GM19328 (cell line): ENCODE measurements at regions not wholly inside any gene's neighbourhood (a gene's known extent, or its start where the extent isn't known, plus 50 kb on each side); places are given as distances from the start of the nearest gene placed in this dataset.
"Not testable (repeated sequence)": the region's sequence is repeated elsewhere in the genome, so short reads cannot be mapped to it uniquely, and the experiment has no call there.

ENCODE experiments used
- ATAC-seq: cut with Tn5 transposase; IDR thresholded peaks from one replicate; pipeline ENCODE4 v1.9.1; 2021; ENCODE audit warnings: mild to moderate bottlenecking, moderate library complexity; ENCODE audit not compliant: unreplicated experiment

DNA sequence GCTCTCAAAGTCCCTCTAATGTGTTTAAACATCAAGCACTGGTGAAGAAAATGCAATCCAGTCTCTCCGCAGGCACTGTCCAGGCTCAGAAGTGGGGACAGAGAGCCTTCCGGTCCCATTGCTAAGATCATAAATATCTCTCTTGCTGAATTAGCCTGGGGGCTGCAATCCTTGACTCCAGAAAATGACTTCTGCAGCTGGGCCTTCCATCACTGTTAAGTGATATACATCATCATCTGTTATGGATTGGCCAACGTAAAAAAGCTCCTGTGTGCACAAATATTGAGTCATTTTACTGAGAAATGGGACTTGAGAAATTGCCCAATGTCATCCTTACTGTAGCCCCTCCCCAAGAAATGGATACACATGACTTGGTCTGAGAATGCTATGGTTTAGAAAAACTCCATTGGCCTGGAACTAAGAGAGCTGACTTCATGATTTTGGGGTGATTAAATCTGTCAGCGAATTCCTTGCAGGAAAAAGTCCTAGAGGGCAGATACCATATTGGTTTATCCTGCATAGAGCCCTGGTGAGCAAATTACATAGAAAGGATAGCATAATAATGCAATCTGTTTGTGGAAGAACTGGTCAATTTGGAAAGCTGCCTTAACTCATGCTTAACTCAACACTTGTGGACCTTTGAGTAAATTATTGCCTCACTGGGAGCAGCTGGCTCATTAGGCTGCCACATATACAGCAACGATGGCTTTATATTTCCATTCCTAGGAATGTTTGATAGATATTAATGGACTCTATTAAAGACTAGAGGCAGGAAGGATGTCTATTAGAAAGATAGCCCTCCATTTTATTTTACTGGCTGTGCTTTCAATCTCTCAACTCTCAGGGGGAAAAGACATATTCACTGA lies 346.1 kb downstream of the GBA3 start:
- ATAC-seq, result no peak

DNA sequence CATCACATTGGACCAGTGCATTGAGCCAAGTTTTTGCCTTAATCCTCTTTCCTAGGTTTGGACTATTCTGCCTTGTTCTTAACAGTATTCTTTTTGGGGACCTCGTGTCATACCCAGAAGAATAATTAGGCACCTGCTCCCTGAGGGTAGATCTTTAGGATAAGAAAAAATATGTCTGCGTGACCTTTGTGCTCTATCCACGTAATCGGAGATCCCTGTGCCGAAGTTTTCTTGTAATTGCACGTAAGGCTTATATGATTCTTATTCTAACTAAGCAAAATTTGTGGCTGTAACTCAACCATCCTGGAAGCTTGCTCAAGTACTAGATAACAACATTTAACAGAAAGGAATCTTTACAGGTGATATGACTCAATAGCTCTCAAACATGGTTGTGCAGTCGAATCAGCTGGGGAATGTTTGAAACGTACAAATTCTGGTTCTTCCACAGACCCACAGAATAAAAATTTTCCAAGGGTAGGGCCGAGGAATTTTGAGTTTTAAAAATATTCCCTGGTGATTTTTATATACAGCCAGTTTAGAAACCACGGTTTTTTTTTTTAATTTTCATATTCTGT lies 344.3 kb downstream of the GBA3 start:
- no peak for ATAC-seq

DNA sequence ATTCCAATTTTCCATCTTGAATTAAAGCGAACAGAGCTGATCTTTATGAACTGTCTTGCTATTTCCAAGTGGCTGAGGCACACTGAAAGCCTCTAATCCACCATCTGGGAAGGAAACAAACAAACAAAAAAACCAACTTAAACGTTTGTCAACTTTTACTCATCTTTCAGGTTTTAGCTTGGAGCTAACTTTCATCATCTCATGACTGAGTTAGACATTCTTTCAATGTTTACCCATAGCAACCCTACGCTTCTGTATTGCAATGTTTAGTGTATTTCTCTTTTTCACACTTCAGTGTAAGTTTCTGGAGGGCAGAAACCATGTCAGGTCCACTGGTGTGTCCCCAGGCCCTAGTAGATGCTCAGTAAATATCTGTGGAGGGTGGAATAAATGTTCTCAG lies 343.8 kb downstream of the GBA3 start:
- no peak for ATAC-seq

DNA sequence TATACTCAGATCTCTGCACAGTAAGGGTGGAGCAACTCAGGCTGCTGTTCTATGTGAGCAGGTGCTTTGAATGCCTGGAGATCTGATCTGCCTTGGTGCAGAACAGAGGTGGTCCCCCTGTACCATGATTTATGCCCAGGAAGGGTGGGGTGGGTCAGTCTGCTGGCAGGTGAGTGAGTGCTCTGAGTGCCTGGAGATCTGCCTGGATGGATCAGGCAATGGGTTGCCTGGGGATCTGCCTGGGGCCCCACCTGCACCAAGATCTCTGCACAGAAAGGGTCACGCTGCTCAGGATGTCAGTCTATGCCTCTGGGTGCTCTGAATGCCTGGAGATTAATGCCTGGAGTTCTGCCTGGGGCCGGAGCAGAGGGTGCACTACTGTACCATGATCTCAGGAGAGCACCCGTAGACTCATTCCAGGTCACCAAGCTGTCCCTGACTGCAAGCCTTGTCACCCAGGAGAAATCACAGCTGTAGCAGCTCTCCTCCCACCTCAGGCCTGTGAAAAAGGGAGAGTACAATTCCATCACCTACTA lies 342.9 kb downstream of the GBA3 start:
- ATAC-seq, result no peak

DNA sequence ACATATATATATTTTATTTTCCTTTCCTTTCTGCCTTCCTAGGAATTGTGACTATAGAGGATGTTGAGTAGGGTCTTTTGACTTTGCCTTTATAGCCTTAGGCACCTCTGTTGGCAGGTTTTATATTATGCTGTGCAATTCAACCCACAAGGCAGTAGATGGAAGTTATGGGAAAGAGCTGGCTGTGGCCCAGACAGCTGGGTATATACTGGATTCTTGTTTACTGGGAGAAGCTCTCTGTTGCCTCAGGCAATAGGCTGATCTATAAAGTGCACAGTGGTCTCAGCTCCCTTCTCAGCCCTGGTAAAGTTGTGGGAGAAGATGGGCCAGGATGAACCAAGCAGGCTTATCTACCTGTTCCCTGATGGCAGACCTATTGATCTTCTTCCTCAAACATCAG lies 342.0 kb downstream of the GBA3 start:
- ATAC-seq, result no peak

DNA sequence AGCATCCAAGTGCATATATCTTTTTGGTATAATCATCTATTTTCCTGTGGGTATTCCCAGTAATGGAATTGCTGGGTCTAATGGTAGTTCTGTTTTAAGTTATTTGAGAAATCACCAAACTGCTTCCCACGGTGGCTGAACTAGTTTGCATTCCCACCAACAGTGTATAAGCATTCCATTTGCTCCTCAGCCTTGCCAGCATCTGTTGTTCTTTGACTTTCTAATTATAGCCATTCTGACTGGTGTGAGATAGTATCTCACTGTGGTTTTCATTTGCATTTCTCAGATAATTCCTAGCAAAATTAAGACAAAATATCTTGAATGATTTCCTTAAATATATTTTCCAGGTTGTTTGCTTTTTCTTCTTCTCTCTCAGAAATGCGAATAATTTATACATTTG lies 341.1 kb downstream of the GBA3 start:
- no peak for ATAC-seq

DNA sequence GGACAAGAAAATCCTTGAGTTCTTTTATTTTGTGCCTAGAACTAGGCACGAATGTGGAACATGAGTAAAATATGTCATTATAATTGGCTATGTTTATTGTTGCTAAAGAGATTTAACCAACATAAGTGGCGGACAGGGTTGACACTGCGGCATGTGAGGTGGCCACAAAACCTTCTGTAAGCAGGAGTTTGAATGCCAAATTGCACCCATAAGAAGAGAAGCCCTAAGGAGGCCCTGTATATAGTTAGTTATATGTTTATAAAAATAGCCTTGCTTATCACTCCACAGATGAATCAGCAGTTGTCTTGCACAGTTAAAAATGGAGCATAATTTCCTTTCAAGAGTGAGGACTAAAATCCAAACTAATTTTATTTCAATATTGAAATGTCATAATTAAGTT lies 336.1 kb downstream of the GBA3 start:
- ATAC-seq, result no peak

DNA sequence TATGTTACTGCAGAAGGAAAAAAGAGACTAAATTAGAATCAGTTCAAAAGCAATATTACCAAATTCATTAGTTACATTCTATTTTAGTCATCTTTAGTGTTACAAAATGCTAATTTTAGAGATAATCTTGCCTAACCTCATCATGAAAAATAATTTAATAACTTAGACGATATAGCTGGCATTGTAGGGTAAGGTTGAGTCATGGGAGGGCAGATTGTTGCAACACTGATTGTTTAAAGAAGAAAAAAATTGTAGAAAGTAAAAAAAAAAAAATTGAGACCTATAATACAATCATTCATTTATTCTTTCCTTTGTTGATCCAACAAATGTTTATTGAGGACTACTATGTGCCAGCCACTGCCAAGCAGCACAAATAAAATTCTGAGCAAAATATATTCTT lies 330.9 kb downstream of the GBA3 start:
- ATAC-seq, result no peak

DNA sequence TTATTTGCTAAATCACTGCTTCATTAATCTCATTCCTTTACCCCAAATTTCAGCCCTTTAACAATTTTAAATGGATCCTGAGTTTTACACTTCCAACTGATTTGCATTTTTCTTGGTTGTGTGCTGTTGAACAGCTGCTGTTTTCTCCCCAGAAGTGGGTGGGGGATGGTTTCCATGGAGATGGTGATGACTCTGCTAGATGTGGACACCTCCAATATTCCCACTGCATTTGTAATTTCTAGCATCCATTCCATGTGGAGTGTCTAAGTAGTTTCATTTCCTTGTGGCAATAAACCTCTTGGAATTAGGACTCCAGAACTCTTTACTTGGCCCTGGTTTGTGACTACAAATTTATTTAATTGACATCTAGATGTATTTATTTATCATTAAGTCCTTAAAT lies 330.4 kb downstream of the GBA3 start:
- ATAC-seq, result no peak

DNA sequence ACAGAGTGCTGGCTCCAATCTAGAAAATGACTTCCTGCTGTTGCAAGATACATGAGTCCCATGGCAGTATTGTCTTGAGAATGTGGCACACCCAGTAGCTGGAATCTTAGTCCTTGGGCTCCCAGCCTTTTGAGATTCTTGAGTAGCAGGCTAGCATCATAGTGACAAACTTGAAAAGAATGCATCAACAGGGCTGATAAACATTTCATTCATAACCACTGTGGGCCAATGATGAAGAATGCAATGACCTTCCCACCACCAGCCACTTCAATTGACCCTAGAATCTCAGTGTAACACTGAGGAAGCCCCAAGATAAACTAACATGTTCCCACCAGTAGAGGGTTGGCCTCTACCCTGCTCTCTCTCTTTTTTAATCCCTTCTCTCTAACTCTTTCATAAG lies 329.3 kb downstream of the GBA3 start:
- no peak for ATAC-seq

DNA sequence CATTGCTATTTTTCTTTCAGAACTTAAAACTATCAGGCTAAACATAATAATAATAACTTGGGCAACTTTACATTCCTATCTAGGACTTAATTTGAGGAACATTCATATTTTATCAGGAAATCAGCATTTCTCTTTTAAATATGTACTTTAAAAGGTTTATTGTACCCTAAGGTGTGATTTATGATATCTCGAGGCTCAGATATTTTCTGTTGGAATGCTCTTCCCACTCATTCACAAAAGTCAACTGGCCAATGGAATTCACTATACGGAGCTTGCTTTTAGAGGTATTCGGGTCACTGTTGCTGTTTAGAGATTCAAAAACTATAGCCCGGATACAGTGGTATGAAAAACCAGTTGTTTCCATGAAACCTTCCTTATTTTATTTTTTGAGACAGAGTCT lies 328.3 kb downstream of the GBA3 start:
- ATAC-seq, result no peak

DNA sequence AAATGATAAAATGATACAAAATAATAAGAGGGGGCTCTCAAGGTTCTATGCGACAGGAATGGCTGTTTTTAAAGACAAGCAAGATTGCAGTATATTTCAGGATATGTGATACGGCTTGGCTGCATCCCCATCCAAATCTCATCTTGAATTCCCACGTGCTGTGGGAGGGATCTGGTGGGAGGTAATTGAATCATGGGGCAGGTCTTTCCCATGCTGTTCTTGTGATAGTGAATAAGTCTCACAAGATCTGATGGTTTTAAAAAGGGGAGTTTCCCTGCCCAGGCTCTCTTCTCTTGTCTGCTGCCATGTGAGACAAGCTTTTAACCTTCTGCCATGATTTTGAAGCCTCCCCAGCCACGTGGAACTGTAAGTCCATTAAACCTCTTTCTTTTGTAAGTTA lies 327.7 kb downstream of the GBA3 start:
- ATAC-seq, result not testable (repeated sequence)

DNA sequence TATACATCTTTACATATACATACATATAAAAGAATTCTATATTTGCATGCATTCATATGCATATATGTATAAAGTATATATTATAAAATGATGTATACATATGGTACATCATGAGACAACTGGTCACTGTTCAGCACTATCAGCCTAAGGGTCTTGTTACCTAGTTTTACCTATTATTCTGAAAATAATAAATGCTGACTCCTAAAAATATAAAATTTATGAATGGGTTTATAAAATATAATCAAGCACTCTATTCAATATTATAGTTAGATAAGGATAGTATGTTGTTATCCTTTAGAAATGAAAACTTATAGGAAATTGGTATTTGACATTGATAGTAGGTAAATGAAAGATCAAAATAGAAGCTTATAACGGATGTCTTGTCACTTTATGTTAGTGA lies 324.2 kb downstream of the GBA3 start:
- no peak for ATAC-seq

DNA sequence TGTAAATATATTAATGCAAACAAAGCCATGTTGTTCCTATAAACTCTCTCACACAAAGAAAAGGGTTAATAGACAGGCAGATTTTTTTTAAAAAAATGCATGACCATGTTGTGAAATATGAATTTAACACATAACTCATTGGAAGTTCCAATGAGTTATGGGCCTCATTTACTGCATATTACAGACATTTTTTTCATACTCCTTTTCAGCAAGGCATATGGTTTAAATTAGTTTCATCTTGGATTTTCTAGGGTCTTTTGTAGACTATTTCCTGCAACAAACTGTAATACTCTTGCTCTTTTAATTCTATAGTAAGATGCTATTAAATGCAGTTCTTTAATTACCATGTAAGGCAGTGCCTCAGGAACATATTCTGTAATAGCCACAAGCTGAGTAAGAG lies 323.1 kb downstream of the GBA3 start:
- ATAC-seq, result no peak

DNA sequence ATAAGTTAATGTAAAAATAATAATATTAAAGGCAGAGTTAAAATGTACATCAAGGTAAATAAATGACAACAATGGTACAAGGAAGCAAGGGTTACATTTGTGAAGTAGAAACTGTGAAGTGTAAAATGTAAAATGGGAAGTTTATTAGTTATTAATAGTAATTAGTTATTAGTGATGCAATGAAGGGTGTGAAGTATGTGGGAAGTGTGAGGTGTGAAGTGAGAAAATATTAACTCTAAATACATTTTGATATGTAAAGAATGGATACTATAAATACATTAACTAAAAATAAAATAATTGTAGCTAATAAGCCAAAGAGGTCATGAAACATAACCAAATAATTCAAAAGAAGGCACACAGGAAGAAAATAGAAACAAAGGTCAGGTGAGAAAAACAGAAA lies 316.4 kb downstream of the GBA3 start:
- no peak for ATAC-seq

DNA sequence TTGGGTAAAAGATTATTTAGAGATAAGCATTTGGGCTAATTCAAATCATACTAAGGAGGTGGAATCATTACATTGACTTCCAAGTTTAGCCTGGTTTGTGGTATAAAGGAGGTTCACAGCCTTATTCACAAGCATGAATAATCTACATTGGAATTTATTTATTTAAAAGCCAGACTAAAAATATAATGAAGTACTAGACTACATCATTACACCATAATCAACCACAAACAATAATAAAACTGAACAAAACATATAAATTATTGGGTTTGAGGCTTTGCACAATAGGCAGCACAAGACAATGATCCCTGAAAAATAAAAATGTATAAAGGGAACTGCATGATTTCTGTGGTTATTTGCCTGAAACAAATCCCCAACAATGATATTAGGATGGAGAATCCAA lies 314.0 kb downstream of the GBA3 start:
- no peak for ATAC-seq

DNA sequence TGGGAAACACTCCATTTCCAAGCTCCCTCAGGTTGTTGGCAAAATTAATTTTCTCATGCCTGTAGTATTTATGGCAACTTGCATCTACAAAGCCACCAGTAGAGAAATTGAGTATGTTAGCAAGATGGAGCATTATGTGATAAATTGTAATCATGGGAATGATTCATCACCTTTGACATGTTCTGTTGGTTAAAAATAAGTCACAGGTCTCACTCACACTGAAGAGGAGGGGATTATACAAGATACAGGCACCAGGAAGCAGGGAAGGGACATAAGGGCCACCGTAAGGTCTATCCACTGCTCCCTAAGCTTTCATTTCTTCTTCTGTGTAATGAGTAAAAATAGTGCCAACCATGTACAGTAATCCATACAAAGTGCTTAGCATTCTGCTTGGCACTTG lies 313.0 kb downstream of the GBA3 start:
- no peak for ATAC-seq

DNA sequence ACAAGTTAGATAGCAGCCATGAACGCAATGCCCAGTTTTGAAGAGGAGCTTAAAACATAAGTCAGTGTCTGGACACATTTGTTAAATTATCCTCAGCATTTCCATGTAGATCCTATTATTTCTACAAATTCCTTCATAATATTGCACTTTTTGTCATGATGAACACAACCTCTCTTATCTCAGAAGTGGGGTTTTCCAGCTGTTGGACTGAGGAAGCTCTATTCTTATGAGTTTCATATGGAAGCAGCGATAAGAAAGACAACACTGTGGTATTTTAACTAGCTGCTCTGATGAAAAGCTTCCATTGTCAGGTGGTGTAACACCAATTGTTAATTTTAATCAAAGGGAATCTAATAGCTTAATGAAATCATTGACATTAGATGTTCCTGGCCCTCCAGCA lies 308.7 kb downstream of the GBA3 start:
- ATAC-seq, result no peak

DNA sequence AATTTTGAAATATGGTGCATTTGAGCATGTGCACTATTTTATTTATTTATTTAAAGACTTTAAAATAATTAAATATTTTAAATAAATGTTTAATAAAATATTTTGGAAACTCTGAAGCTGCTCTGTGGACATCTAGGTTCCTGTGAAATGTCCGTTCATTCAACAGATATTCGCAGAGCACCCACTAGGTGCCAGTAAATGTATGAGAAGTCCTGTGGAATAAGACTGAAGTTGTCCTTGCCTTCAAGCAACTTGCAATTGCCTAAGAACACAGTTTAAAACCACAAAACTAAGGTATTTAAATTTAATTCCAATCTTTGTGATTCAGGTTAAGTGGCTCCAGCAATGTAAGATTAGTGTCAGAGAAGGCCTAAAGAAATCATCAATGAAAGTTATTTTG lies 306.7 kb downstream of the GBA3 start:
- no peak for ATAC-seq

DNA sequence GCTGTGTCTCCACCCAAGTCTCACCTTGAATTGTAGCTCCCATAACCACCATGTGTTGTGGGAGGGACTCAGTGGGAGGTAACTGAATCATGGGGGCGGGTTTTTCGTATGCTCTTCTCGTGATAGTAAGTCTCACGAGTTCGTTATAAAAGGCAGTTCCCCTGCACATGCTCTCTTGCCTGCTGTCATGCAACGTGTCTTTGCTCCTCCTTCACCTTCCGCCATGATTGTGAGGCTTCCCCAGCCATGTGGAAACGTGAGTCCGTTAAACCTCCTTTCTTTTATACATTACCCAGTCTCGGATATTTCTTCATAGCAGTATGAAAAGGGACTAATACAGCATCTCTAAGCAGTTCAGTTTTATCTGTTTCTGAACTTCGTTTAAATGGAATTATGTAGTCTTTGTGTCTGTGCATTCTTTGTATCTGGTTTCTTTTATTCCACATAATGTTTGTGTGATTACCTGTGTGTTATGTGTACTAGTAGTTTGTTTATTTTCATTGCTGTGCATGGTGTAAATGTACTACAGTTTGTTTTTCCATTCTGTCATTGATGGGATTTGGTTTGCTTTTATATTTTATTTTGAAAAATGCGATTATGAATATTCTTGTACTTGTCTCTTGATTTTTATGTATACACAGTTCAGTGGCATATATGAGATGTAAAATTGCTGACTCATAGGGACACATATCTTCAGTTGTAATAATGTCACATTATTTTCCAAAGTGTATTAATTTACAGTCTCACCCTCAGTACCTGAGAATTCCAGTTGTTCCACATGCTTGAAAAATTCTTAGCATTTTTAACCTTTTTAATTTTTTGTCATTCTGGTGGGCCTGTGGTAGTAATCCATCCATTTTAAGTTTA lies 304.9 kb downstream of the GBA3 start:
- no peak for ATAC-seq

DNA sequence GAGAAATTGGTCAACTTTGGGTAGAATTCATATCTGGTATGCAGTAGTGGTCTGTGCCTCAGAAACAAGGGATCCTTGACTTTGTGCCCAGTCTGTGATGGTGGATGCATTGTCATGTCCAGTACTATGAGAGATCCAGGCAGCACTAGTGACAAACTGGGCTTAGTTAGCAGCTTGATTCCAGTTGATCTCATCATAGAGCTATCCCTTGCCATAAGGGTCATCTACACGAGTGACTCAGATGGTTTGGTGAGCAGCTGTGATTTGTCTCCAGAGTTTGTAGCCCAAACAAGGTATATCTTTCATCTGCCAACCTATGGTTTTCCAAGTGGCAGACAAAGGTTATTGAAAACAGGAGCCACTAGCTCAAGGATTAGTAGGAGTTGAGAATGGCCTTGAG lies 298.8 kb downstream of the GBA3 start:
- ATAC-seq, result no peak

DNA sequence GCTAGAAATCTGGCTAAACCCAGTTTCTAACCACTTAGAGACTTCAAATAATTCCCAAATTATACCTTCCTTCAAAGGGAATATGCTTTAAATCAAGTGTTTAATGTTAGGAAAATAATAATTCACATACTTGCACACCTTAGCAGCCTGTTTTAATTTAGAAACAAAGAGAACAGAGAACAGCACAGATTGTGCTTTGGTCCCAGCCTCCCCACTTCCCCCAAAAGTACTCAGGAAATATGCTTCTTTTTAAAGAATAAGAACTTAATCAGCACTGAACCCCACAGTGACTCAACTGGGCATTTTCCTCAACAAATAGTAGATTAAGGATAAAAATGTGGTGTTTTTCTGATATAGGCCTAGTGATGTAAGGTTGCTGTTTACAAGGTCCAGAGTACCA lies 295.8 kb downstream of the GBA3 start:
- ATAC-seq, result no peak
